Lung (tissue), 11 donors: ENCODE measurements at regions not wholly inside any gene's neighbourhood (a gene's known extent, or its start where the extent isn't known, plus 50 kb on each side); places are given as distances from the start of the nearest gene placed in this dataset.

Experiments used
- ATAC-seq: fragments of 200-7000 bp; cut with Tn5 transposase; one replicate; pipeline ENCODE4 v1.9.1; 2020; ENCODE audit warnings: moderate number of reproducible peaks; ENCODE audit not compliant: insufficient read depth, low FRiP score
- DNase-seq, 3 donors: peaks; one replicate each; pipeline ENCODE4 v3.0.0-alpha.2; 2013 to 2017
- H3K27ac ChIP-seq, 2 donors: one replicate each; pipeline ENCODE4 v1.5.1; 2013; ENCODE audit warnings: mild to moderate bottlenecking in 2 of 2, moderate library complexity in 2 of 2, control low read depth in 1 of 2, inconsistent platforms in 1 of 2, low read depth in 1 of 2, low read length in 1 of 2
- H3K27me3 ChIP-seq, 3 donors: one replicate each; pipeline ENCODE4 v1.5.1; 2013; ENCODE audit warnings: low read length in 2 of 3; ENCODE audit not compliant: control insufficient read depth in 3 of 3, insufficient read depth in 3 of 3
- H3K36me3 ChIP-seq, 4 donors: one replicate each; pipeline ENCODE4 v1.5.1; 2013; ENCODE audit warnings: low read length in 4 of 4, mild to moderate bottlenecking in 1 of 4, moderate library complexity in 1 of 4; ENCODE audit not compliant: control insufficient read depth in 4 of 4, insufficient read depth in 4 of 4
- H3K4me1 ChIP-seq, 5 donors: one replicate each; pipeline ENCODE4 v1.5.1; 2013; ENCODE audit warnings: low read length in 5 of 5, mild to moderate bottlenecking in 2 of 5, moderate library complexity in 1 of 5; ENCODE audit not compliant: control insufficient read depth in 5 of 5, insufficient read depth in 5 of 5
- H3K4me3 ChIP-seq: one replicate; pipeline ENCODE4 v1.5.1; 2013; ENCODE audit warnings: mild to moderate bottlenecking, control low read depth, moderate library complexity
- H3K9ac ChIP-seq, 2 donors: one replicate each; pipeline ENCODE4 v1.5.1; 2013; ENCODE audit warnings: low read length in 2 of 2, control low read depth in 1 of 2; ENCODE audit not compliant: insufficient read depth in 1 of 2
- H3K9me3 ChIP-seq, 4 donors: one replicate each; pipeline ENCODE4 v1.5.1; 2013; ENCODE audit warnings: low read length in 3 of 4, mild to moderate bottlenecking in 1 of 4, moderate library complexity in 1 of 4; ENCODE audit not compliant: control insufficient read depth in 4 of 4, insufficient read depth in 3 of 4
- WGBS, 2 donors: extraction: QIAGEN DNeasy Blood & Tissue Kit; methylation state at CpG; one replicate each; pipeline ENCODE4 v1.1.7; 2013; 5-methylcytosine and 5-hydroxymethylcytosine counted together
- TF ChIP-seq, protein P1 (sequence below): IDR thresholded peaks from 2 replicates; pipeline ENCODE4 v1.5.1; 2012; ENCODE audit warnings: mild to moderate bottlenecking; ENCODE audit errors: control extremely low read depth, extremely low read depth
- donor health status: control.
- donor health status: control.
- donor health status: Bipolar disorder and iron deficiency.
- donor health status: healthy.
- donor health status: DM: yes; HTN: yes; CAD: no.

DNA sequence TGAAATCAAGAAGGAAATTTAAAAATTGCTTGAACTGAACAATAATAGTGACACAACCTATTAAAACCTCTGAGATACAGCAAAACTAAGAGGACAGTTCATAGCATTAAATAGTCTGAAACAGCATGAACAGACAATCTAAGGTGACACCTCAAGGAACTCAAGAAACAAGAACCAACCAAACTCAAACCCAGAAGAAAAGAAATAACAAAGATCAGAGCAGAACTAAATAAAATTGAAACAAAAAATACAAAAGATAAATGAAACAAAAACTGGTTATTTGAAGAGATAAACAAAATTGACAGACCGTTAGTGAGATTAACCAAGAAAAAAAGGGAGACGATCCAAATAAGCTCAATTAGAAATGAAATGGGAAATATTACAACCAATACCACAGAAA is 122.8 kb upstream of the TOP3B start:
- Histone ChIP-seq H3K27ac (no peak overlapping the region), H3K9ac (no peak overlapping the region), H3K9me3 (peaks cover 0 to 3% (median 0%) of the 10 kb centered on the region in 4 donors), H3K4me1 (no peaks in the 10 kb centered on the region), H3K27me3 (no peaks in the 10 kb centered on the region), H3K36me3 (no peaks in the 10 kb centered on the region), H3K4me3 (no peak overlapping the region)
- DNase-seq: no peak
- WGBS, 2 donors: 89 to 91% methylated on average over 2 of the region's 2 CpGs
- TF ChIP-seq, protein P1, sequence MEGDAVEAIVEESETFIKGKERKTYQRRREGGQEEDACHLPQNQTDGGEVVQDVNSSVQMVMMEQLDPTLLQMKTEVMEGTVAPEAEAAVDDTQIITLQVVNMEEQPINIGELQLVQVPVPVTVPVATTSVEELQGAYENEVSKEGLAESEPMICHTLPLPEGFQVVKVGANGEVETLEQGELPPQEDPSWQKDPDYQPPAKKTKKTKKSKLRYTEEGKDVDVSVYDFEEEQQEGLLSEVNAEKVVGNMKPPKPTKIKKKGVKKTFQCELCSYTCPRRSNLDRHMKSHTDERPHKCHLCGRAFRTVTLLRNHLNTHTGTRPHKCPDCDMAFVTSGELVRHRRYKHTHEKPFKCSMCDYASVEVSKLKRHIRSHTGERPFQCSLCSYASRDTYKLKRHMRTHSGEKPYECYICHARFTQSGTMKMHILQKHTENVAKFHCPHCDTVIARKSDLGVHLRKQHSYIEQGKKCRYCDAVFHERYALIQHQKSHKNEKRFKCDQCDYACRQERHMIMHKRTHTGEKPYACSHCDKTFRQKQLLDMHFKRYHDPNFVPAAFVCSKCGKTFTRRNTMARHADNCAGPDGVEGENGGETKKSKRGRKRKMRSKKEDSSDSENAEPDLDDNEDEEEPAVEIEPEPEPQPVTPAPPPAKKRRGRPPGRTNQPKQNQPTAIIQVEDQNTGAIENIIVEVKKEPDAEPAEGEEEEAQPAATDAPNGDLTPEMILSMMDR: no peak
- ATAC-seq: no peak

DNA sequence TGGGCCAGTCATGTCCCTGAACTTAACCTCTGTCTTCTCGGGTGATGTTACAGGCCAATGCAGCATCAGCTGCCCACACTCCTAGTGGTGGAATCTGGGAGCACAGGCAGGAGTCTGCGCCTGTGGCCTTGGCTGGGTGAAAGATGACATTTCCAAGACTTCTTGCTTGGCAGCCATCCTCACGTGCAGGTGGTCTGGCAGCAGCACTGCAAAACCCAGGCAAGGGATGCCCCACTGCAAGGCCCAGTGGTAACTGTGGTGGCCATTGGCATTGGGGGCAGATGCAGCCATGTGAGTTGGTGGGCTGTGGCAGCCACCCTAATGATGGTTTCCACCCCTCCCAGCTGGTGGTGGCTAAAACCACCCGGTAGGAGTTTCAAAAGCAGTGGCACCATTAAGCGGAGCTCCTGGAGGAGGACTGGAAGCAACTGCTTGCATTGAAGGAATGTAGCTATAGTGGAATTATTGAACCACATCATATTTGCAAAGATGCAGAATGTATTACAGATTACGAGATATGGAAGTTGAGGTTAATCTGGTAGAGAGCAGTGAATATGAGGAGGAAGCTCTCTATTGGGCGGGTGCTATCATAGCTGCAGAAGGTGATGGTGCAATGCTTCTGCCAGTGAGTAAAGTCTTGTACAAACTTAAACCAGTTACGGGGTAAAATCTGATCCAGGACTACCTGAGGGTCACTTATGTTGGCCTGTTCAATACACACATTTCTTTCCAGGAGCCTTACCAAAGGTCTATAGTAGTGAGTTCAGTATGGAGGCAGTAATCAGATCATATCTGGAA is 120.7 kb upstream of the TOP3B start:
- TF ChIP-seq, protein P1: no peak
- Histone ChIP-seq H3K9ac (no peak overlapping the region), H3K27me3 (no peaks in the 10 kb centered on the region), H3K4me1 (no peaks in the 10 kb centered on the region), H3K4me3 (no peak overlapping the region), H3K36me3 (no peaks in the 10 kb centered on the region), H3K9me3 (peaks cover 0 to 3% (median 0%) of the 10 kb centered on the region in 4 donors), H3K27ac (no peak overlapping the region)
- ATAC-seq (no peak), DNase-seq (no peak)
- 60 to 65% methylated on average over 8 of the region's 8 CpGs for WGBS, 2 donors

DNA sequence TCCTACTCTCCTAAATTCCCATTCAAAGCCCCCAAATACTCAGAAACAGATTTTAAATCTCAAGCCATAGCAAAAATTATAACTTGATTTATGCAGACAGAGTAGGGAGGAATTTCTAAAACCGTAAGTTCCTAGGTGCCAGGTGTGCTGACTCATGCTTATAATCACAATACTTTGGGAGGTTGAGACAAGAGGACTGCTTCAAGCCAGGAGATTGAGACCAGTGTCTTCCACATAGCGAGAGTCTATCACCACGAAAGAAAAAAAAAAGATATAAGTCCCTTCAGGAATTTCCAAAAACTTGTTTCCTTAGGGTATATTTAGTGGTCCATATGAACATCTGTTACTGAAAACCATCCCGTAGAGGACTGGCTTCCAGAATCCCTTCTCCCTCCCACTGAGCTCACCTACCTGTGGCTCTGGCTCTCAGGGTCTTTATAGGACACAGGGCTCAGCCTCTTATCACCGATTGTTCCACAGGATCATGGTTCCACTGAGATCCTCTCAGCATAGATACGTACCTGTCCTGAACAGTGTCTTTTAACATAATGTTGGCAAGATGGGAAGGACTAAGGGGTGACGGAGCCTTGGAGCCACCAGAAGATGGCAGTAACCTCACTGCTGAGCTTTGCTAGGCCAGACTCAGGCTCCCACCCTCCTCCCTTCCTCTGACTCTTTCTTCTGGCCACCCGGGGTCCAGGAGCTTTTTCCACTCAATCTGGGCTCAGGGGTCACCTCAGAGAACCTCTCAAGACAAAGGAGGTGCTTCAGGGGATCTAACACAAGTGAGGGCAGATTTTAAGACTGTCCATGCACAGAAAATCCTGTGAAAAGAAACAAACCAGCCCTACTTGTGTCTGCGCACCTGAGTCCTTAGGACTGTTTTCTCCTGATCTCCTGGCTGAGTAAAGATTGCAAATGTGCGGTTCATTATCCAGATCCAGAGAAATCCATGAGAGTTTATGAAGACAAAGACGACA is 117.5 kb upstream of the TOP3B start:
- Histone ChIP-seq H3K4me3 (no peak overlapping the region), H3K27ac (no peak overlapping the region), H3K27me3 (peaks cover 0 to 18% (median 0%) of the 10 kb centered on the region in 3 donors), H3K9me3 (peaks cover 0 to 5% (median 0%) of the 10 kb centered on the region in 4 donors), H3K36me3 (no peaks in the 10 kb centered on the region), H3K9ac (no peak overlapping the region), H3K4me1 (no peaks in the 10 kb centered on the region)
- DNase-seq: peak in 1 of 3 donors; percentile 10
- ATAC-seq: no peak
- 66 to 67% methylated on average over 11 of the region's 11 CpGs for WGBS, 2 donors
- TF ChIP-seq, protein P1: no peak
